H1 (cell line): ENCODE measurements at regions not wholly inside any gene's neighbourhood (a gene's known extent, or its start where the extent isn't known, plus 50 kb on each side); places are given as distances from the start of the nearest gene placed in this dataset.

Source experiments
- CTCF ChIA-PET: fragments of 300-600 bp; sonication (Branson Sonifier 250); formaldehyde crosslinking; loops from one replicate; lab custom pipeline; 2021; ENCODE audit not compliant: partially characterized antibody; lab: Charles Lee
- POLR2A ChIA-PET: fragments of 300-600 bp; sonication (Branson Sonifier 250); formaldehyde crosslinking; loops from one replicate; lab custom pipeline; 2021; ENCODE audit warnings: inconsistent platforms; ENCODE audit not compliant: partially characterized antibody; lab: Charles Lee
- DNase-seq, 2 experiments: peaks; one replicate each; pipeline versions ENCODE4 v3.0.0 to v3.0.0-alpha.2; 2010 to 2022; ENCODE audit warnings: low spot score in 2 of 2, low read depth in 1 of 2, mixed read lengths in 1 of 2
- FAIRE-seq: peaks from 2 replicates; lab custom pipeline; 2011; peaks lifted over from hg19 to GRCh38; lab: Jason Lieb, UNC
- H2AFZ ChIP-seq: 2 replicates; pipeline ENCODE4 v1.8.1; 2012; ENCODE audit warnings: low read length, inconsistent platforms
- H2AK5ac ChIP-seq: 2 replicates; pipeline ENCODE4 v1.6.1; 2013; ENCODE audit warnings: low read depth, low read length
- H2BK120ac ChIP-seq: replicated peaks from 2 replicates; pipeline ENCODE3; 2013; ENCODE audit warnings: low read depth, low read length, inconsistent platforms
- H2BK12ac ChIP-seq: 2 replicates; pipeline ENCODE4 v1.6.1; 2013; ENCODE audit warnings: low read depth, low read length
- H2BK15ac ChIP-seq: 2 replicates; pipeline ENCODE4 v1.6.1; 2013; ENCODE audit warnings: low read length
- H2BK20ac ChIP-seq: 2 replicates; pipeline ENCODE4 v1.6.1; 2013; ENCODE audit warnings: low read length
- H2BK5ac ChIP-seq: 2 replicates; pipeline ENCODE4 v1.6.1; 2013; ENCODE audit warnings: low read depth, low read length
- H3K14ac ChIP-seq: 2 replicates; pipeline ENCODE4 v1.6.1; 2013; ENCODE audit warnings: inconsistent platforms; ENCODE audit not compliant: insufficient read length
- H3K18ac ChIP-seq: 2 replicates; pipeline ENCODE4 v1.6.1; 2013; ENCODE audit warnings: low read length; ENCODE audit errors: extremely low read depth
- H3K23ac ChIP-seq: 2 replicates; pipeline ENCODE4 v1.6.1; 2013; ENCODE audit warnings: inconsistent platforms; ENCODE audit not compliant: insufficient read length
- H3K23me2 ChIP-seq: 2 replicates; pipeline ENCODE4 v1.6.1; 2013; ENCODE audit warnings: low read depth, low read length
- H3K27ac ChIP-seq: 2 replicates; pipeline ENCODE4 v1.6.1; 2011; ENCODE audit warnings: low read depth, low read length, inconsistent platforms
- H3K27me3 ChIP-seq, 4 experiments: replicated peaks in 1 of 4; 1 replicate in 1 of 4; 2 replicates in 3 of 4; pipeline versions ENCODE4 v1.6.1 to v1.8.1; 2011 to 2013; ENCODE audit warnings: low read length in 3 of 4, mild to moderate bottlenecking in 3 of 4, inconsistent platforms in 2 of 4, mixed read lengths in 2 of 4, moderate library complexity in 1 of 4; ENCODE audit not compliant: control insufficient read depth in 3 of 4, insufficient read depth in 3 of 4; ENCODE audit errors: extremely low read depth in 1 of 4
- H3K36me3 ChIP-seq, 4 experiments: 2 replicates each; pipeline versions ENCODE4 v1.6.1 to v1.8.1; 2011 to 2013; ENCODE audit warnings: mild to moderate bottlenecking in 4 of 4, low read length in 3 of 4, moderate library complexity in 2 of 4, control low read depth in 1 of 4, inconsistent platforms in 1 of 4; ENCODE audit not compliant: insufficient read depth in 4 of 4, control insufficient read depth in 2 of 4
- H3K4ac ChIP-seq: replicated peaks from 2 replicates; pipeline ENCODE3; 2013; ENCODE audit warnings: low read length, low read depth, mixed read lengths, inconsistent platforms; ENCODE audit not compliant: insufficient read length
- H3K4me1 ChIP-seq, 4 experiments: replicated peaks in 1 of 4; 1 replicate in 1 of 4; 2 replicates in 3 of 4; pipeline versions ENCODE4 v1.6.1 to v1.8.1; 2011 to 2013; ENCODE audit warnings: low read length in 3 of 4, inconsistent platforms in 2 of 4, mixed read lengths in 1 of 4; ENCODE audit not compliant: insufficient read depth in 4 of 4, control insufficient read depth in 3 of 4
- H3K4me2 ChIP-seq, 2 experiments: 2 replicates each; pipeline versions ENCODE4 v1.6.1 to v1.8.1; 2011 to 2013; ENCODE audit warnings: low read depth in 2 of 2, low read length in 2 of 2, control low read depth in 1 of 2, inconsistent platforms in 1 of 2, mild to moderate bottlenecking in 1 of 2; ENCODE audit not compliant: insufficient read depth in 1 of 2
- H3K4me3 ChIP-seq, 4 experiments: fragments of 200-600, 300-600 bp in 1 of 4; sonication (generic), shearing (Covaris generic), sonication (Bioruptor Twin) in 1 of 4; 2 replicates each; pipeline versions ENCODE4 v1.5.1 to v1.8.1; 2011 to 2016; ENCODE audit warnings: low read length in 4 of 4, low read depth in 3 of 4, control low read depth in 2 of 4, inconsistent platforms in 2 of 4, mild to moderate bottlenecking in 2 of 4, mixed read lengths in 1 of 4, moderate library complexity in 1 of 4; ENCODE audit not compliant: insufficient read depth in 2 of 4; ENCODE audit errors: extremely low read depth in 1 of 4
- H3K56ac ChIP-seq: replicated peaks from 2 replicates; pipeline ENCODE3; 2013; ENCODE audit warnings: low read depth, mild to moderate bottlenecking, mixed read lengths, low read length, inconsistent platforms; ENCODE audit not compliant: insufficient read length
- H3K79me1 ChIP-seq: 2 replicates; pipeline ENCODE4 v1.6.1; 2013; ENCODE audit warnings: low read depth, low read length, control low read depth
- H3K79me2 ChIP-seq, 2 experiments: 2 replicates each; pipeline versions ENCODE4 v1.6.1 to v1.8.1; 2012 to 2013; ENCODE audit warnings: low read length in 2 of 2, mild to moderate bottlenecking in 2 of 2, inconsistent platforms in 1 of 2; ENCODE audit not compliant: insufficient read depth in 2 of 2, control insufficient read depth in 1 of 2
- H3K9ac ChIP-seq, 4 experiments: replicated peaks in 1 of 4; 1 replicate in 1 of 4; 2 replicates in 3 of 4; pipeline versions ENCODE4 v1.6.1 to v1.8.1; 2011 to 2013; ENCODE audit warnings: low read depth in 3 of 4, low read length in 3 of 4, control low read depth in 2 of 4, mild to moderate bottlenecking in 2 of 4, moderate library complexity in 2 of 4, inconsistent platforms in 1 of 4; ENCODE audit errors: extremely low read depth in 1 of 4
- H3K9me3 ChIP-seq, 2 experiments: 2 replicates each; pipeline versions ENCODE4 v1.6.1 to v1.8.1; 2012 to 2013; ENCODE audit warnings: mild to moderate bottlenecking in 2 of 2, moderate library complexity in 2 of 2, control low read depth in 1 of 2, inconsistent platforms in 1 of 2, low read depth in 1 of 2, low read length in 1 of 2, mixed read lengths in 1 of 2; ENCODE audit not compliant: insufficient read depth in 2 of 2
- H4K20me1 ChIP-seq, 2 experiments: replicated peaks in 1 of 2; 2 replicates each; pipeline versions ENCODE3 to v1.8.1; 2011 to 2013; ENCODE audit warnings: inconsistent platforms in 2 of 2, low read length in 2 of 2, mild to moderate bottlenecking in 1 of 2; ENCODE audit not compliant: insufficient read depth in 2 of 2, control insufficient read depth in 1 of 2
- H4K5ac ChIP-seq: 2 replicates; pipeline ENCODE4 v1.6.1; 2013; ENCODE audit warnings: low read length, low read depth, mixed read lengths, inconsistent platforms; ENCODE audit not compliant: insufficient read length
- H4K8ac ChIP-seq: 2 replicates; pipeline ENCODE4 v1.8.0; 2013; ENCODE audit warnings: mild to moderate bottlenecking, moderate library complexity, low read length, inconsistent platforms; ENCODE audit not compliant: insufficient read depth; ENCODE audit errors: extremely low read depth
- H4K91ac ChIP-seq: replicated peaks from 2 replicates; pipeline ENCODE3; 2013; ENCODE audit warnings: low read length, mixed read lengths, inconsistent platforms; ENCODE audit not compliant: insufficient read length
- PHF8 ChIP-seq: fragments of 200-600 bp; sonication (generic); conservative IDR thresholded peaks from 2 replicates; pipeline ENCODE4 v1.7.1; 2012; ENCODE audit warnings: low read depth, mild to moderate bottlenecking, inconsistent platforms, low read length, moderate library complexity
- WGBS, 2 experiments: shearing (Covaris generic) in 1 of 2; methylation state at CpG; one replicate each; pipeline versions ENCODE4 v1.1.6 to v1.1.7; 2013 to 2015; ENCODE audit warnings: low lambda C conversion rate in 2 of 2, mixed read lengths in 2 of 2, inconsistent platforms in 1 of 2, low coverage in 1 of 2, missing lambda C conversion rate in 1 of 2; ENCODE audit not compliant: insufficient replicate concordance in 2 of 2, insufficient coverage in 1 of 2, insufficient read length in 1 of 2; ENCODE audit errors: extremely low coverage in 1 of 2, missing lambda C conversion rate in 1 of 2; 5-methylcytosine and 5-hydroxymethylcytosine counted together

- Histone ChIP-seq H3K79me1 (no peaks in the 10 kb centered on the region), H3K23ac (no peak overlapping the region), H3K27ac (no peak overlapping the region), H3K4me3 (no peak overlapping the region), H4K91ac (no peak overlapping the region), H2BK120ac (no peak overlapping the region), H3K79me2 (no peaks in the 10 kb centered on the region), H3K4me2 (no peak overlapping the region), H2BK15ac (no peak overlapping the region), H2BK20ac (no peak overlapping the region), H3K9me3 (no peaks in the 10 kb centered on the region), H4K5ac (no peak overlapping the region), H3K56ac (no peak overlapping the region), H3K9ac (no peak overlapping the region), H2AK5ac (no peak overlapping the region), H2AFZ (no peak overlapping the region), H2BK5ac (no peak overlapping the region), H3K18ac (no peak overlapping the region), H3K4ac (no peak overlapping the region), H3K4me1 (no peaks in the 10 kb centered on the region; a peak in 1 of 7 replicates), H3K23me2 (no peaks in the 10 kb centered on the region), H2BK12ac (no peak overlapping the region), H4K8ac (no peak overlapping the region), H3K36me3 (no peaks in the 10 kb centered on the region), H4K20me1 (no peaks in the 10 kb centered on the region), H3K27me3 (no peaks in the 10 kb centered on the region), H3K14ac (no peak overlapping the region)
- CTCF ChIA-PET: no interaction called here
- POLR2A ChIA-PET: no interaction called here
- TF ChIP-seq PHF8: no peak
- 100% methylated on average over 1 of the region's 1 CpG; no CpG with 5 or more reads in 1 of the 2 experiments for WGBS, 2 experiments
- no peak for FAIRE-seq
- no peak for DNase-seq
Measured at GRCh38 chrY:15689994-15690393, 1165.7 kb downstream of the NLGN4Y start.
